ENCODE measurements at regions not wholly inside any gene's neighbourhood (a gene's known extent, or its start where the extent isn't known, plus 50 kb on each side); places are given as distances from the start of the nearest gene placed in this dataset.

DNA sequence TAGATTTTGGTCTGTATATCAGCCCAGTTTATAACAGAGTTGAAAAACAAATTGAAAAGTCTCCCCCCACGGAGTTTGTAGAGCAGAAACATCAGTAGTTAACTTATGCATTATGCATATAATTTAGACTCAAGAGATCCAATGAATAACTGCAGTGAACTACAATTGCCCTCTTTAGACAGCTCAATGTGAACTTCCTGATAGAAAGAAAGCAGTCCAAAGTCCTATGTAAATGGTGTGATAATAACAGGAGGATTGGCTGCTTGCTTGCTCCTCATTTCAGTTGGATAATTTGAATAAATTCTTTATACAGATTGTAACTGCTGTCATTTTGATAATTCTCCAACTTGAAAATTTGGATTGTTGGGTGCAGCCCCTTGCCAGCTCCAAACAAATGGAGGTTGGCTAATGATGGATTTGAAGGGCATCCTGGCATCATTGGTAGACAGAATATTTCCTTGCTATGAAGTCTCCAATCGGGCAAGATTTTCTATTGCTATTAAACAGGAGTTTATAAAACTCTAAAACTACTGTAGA lies 297.1 kb downstream of the ASXL3 start:
- TF ChIP-seq, protein P1, sequence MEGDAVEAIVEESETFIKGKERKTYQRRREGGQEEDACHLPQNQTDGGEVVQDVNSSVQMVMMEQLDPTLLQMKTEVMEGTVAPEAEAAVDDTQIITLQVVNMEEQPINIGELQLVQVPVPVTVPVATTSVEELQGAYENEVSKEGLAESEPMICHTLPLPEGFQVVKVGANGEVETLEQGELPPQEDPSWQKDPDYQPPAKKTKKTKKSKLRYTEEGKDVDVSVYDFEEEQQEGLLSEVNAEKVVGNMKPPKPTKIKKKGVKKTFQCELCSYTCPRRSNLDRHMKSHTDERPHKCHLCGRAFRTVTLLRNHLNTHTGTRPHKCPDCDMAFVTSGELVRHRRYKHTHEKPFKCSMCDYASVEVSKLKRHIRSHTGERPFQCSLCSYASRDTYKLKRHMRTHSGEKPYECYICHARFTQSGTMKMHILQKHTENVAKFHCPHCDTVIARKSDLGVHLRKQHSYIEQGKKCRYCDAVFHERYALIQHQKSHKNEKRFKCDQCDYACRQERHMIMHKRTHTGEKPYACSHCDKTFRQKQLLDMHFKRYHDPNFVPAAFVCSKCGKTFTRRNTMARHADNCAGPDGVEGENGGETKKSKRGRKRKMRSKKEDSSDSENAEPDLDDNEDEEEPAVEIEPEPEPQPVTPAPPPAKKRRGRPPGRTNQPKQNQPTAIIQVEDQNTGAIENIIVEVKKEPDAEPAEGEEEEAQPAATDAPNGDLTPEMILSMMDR (IDR thresholded peaks at IDR 0.05; ENCODE audit: low read length) = no peak
- TF ChIP-seq EZH2 (optimal IDR thresholded peaks at IDR 0.05; ENCODE audit: low read depth, low read length) (no peak), EZH2phosphoT487 (IDR thresholded peaks at IDR 0.05; ENCODE audit: low read length) (no peak)
